MM.1S (cell line): ENCODE measurements at regions not wholly inside any gene's neighbourhood (a gene's known extent, or its start where the extent isn't known, plus 50 kb on each side); places are given as distances from the start of the nearest gene placed in this dataset.
"Not testable (repeated sequence)": the region's sequence is repeated elsewhere in the genome, so short reads cannot be mapped to it uniquely, and the experiment has no call there.

ENCODE experiments used
- DNase-seq: peaks from one replicate; pipeline ENCODE4 v3.0.0-alpha.2; 2015
- H2AFZ ChIP-seq: fragments of 300-600 bp; sonication (generic); 2 replicates; pipeline ENCODE4 v1.6.0; 2016; ENCODE audit warnings: antibody characterized with exemption, low read length
- H3F3A ChIP-seq: fragments of 300-600 bp; sonication (generic); 2 replicates; pipeline ENCODE4 v1.6.1; 2016; ENCODE audit warnings: mild to moderate bottlenecking, antibody characterized with exemption, low read length, moderate library complexity, mixed read lengths; ENCODE audit not compliant: insufficient read depth
- H3K27ac ChIP-seq: fragments of 300-600 bp; sonication (generic); 2 replicates; pipeline ENCODE4 v1.5.1; 2016; ENCODE audit warnings: mild to moderate bottlenecking, low read length
- H3K27me3 ChIP-seq: fragments of 300-600 bp; sonication (generic); replicated peaks from 2 replicates; pipeline ENCODE4 v1.6.0; 2016; ENCODE audit warnings: low read length; ENCODE audit not compliant: insufficient read depth
- H3K36me3 ChIP-seq: fragments of 300-600 bp; sonication (generic); replicated peaks from 2 replicates; pipeline ENCODE4 v1.6.1; 2016; ENCODE audit warnings: mild to moderate bottlenecking, low read length, mixed read lengths; ENCODE audit not compliant: insufficient read depth
- H3K4me1 ChIP-seq: fragments of 300-600 bp; sonication (generic); 2 replicates; pipeline ENCODE4 v1.6.1; 2016; ENCODE audit warnings: low read length, mixed read lengths
- H3K4me2 ChIP-seq: fragments of 300-600 bp; sonication (generic); 2 replicates; pipeline ENCODE4 v1.6.0; 2016; ENCODE audit warnings: low read depth, low read length
- H3K4me3 ChIP-seq: fragments of 300-600 bp; sonication (generic); 2 replicates; pipeline ENCODE4 v1.5.1; 2016; ENCODE audit warnings: low read length, mixed read lengths
- H3K79me2 ChIP-seq: fragments of 300-600 bp; sonication (generic); 2 replicates; pipeline ENCODE4 v1.6.1; 2016; ENCODE audit warnings: mixed run types, low read length, mixed read lengths
- H3K9ac ChIP-seq: fragments of 300-600 bp; sonication (generic); 2 replicates; pipeline ENCODE4 v1.6.1; 2016; ENCODE audit warnings: low read length, mixed read lengths
- H3K9me2 ChIP-seq: fragments of 300-600 bp; sonication (generic); replicated peaks from 2 replicates; pipeline ENCODE4 v1.6.1; 2016; ENCODE audit warnings: mild to moderate bottlenecking, low read length, mixed read lengths; ENCODE audit not compliant: insufficient read depth
- H3K9me3 ChIP-seq: fragments of 300-600 bp; sonication (generic); replicated peaks from 2 replicates; pipeline ENCODE4 v1.6.1; 2016; ENCODE audit warnings: mild to moderate bottlenecking, low read length, mixed read lengths; ENCODE audit not compliant: insufficient read depth
- H4K20me1 ChIP-seq: fragments of 300-600 bp; sonication (generic); 2 replicates; pipeline ENCODE4 v1.6.1; 2016; ENCODE audit warnings: mild to moderate bottlenecking, low read length, moderate library complexity, mixed read lengths; ENCODE audit not compliant: insufficient read depth
- CTCF ChIP-seq: fragments of 300-600 bp; sonication (generic); IDR thresholded peaks from 2 replicates; pipeline ENCODE4 v1.5.1; 2016; ENCODE audit warnings: antibody characterized with exemption, low read length, mixed read lengths
- EZH2 ChIP-seq: fragments of 300-600 bp; sonication (generic); optimal IDR thresholded peaks from 2 replicates; pipeline ENCODE3; 2017; ENCODE audit warnings: low read depth, mild to moderate bottlenecking, antibody characterized with exemption, low read length, mixed read lengths
- EZH2phosphoT487 ChIP-seq: fragments of 300-600 bp; sonication (generic); IDR thresholded peaks from 2 replicates; pipeline ENCODE4 v1.6.1; 2018; ENCODE audit warnings: antibody characterized with exemption, low read length

GRCh38 chr14:28161040-28161439 lies 605.5 kb upstream of the FOXG1 start:
- H3K9me2 ChIP-seq: no peaks in the 10 kb centered on the region
- no peaks in the 10 kb centered on the region for H3K27me3 ChIP-seq
- H2AFZ ChIP-seq: no peak overlapping the region
- TF ChIP-seq CTCF (no peak), EZH2 (no peak), EZH2phosphoT487 (no peak)
- no peak overlapping the region for H3K9ac ChIP-seq
- H3K27ac ChIP-seq: no peak overlapping the region
- no peaks in the 10 kb centered on the region for H3K9me3 ChIP-seq
- H3K79me2 ChIP-seq: no peaks in the 10 kb centered on the region
- H3K4me1 ChIP-seq: no peaks in the 10 kb centered on the region
- no peak overlapping the region for H3K4me3 ChIP-seq
- H4K20me1 ChIP-seq: no peaks in the 10 kb centered on the region
- H3F3A ChIP-seq: no peaks in the 10 kb centered on the region
- no peak for DNase-seq
- H3K36me3 ChIP-seq: no peaks in the 10 kb centered on the region
- no peak overlapping the region for H3K4me2 ChIP-seq

GRCh38 chr14:28163233-28163632 lies 603.4 kb upstream of the FOXG1 start:
- Histone ChIP-seq H3K4me3 (no peak overlapping the region), H3K4me1 (no peaks in the 10 kb centered on the region), H3K9me2 (no peaks in the 10 kb centered on the region), H3K27ac (no peak overlapping the region), H2AFZ (no peak overlapping the region), H3K4me2 (no peak overlapping the region), H3F3A (no peaks in the 10 kb centered on the region), H4K20me1 (no peaks in the 10 kb centered on the region), H3K9ac (no peak overlapping the region), H3K27me3 (no peaks in the 10 kb centered on the region), H3K9me3 (no peaks in the 10 kb centered on the region), H3K79me2 (no peaks in the 10 kb centered on the region), H3K36me3 (no peaks in the 10 kb centered on the region)
- TF ChIP-seq EZH2phosphoT487 (no peak), CTCF (no peak), EZH2 (no peak)
- no peak for DNase-seq

- no peaks in the 10 kb centered on the region for H3K9me3 ChIP-seq
- no peaks in the 10 kb centered on the region for H3K79me2 ChIP-seq
- no peaks in the 10 kb centered on the region for H3K9me2 ChIP-seq
- no peak overlapping the region for H3K4me2 ChIP-seq
- H3K36me3 ChIP-seq: no peaks in the 10 kb centered on the region
- no peaks in the 10 kb centered on the region for H4K20me1 ChIP-seq
- H3F3A ChIP-seq: no peaks in the 10 kb centered on the region
- no peaks in the 10 kb centered on the region for H3K27me3 ChIP-seq
- no peaks in the 10 kb centered on the region for H3K4me1 ChIP-seq
- H3K9ac ChIP-seq: no peak overlapping the region
- H3K4me3 ChIP-seq: no peak overlapping the region
- H3K27ac ChIP-seq: no peak overlapping the region
- no peak for TF ChIP-seq EZH2phosphoT487
- no peak overlapping the region for H2AFZ ChIP-seq
- DNase-seq: no peak
Measured at GRCh38 chr14:28163897-28164296, 602.7 kb upstream of the FOXG1 start.

GRCh38 chr14:28187902-28188830 lies 578.4 kb upstream of the FOXG1 start:
- not testable (repeated sequence) for H3K4me2 ChIP-seq, H3K27me3 ChIP-seq, H3K4me1 ChIP-seq, H3K79me2 ChIP-seq, H3K27ac ChIP-seq, H3K36me3 ChIP-seq, H3K4me3 ChIP-seq, DNase-seq, H2AFZ ChIP-seq, H3K9ac ChIP-seq, H3F3A ChIP-seq, H3K9me2 ChIP-seq, H4K20me1 ChIP-seq, H3K9me3 ChIP-seq
